ENCODE measurements at regions not wholly inside any gene's neighbourhood (a gene's known extent, or its start where the extent isn't known, plus 50 kb on each side); places are given as distances from the start of the nearest gene placed in this dataset.
A peak's percentile ranks its signal among the peaks of the same experiment; 100 is the strongest.

DNA sequence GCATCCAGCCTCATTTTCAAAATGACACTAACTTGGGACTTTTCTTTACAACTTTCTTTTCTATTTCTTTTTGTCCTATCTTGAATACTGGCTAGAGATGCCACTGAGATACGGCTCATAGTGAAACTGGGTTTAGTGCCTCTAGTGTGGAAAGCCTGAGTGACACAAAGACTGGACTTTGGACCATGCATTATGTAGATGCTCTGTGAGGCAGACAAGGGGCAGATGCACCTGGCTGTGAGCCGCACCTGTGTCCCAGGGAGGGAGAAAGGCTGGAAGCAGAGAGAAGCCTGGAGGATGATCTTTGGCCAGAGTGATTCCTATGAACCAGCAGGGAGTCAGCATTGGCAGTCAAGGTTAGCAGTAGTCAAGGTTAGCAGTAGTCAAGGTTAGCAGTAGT, 852.3 kb upstream of the TMEM132C start:
- no peak for DNase-seq

DNA sequence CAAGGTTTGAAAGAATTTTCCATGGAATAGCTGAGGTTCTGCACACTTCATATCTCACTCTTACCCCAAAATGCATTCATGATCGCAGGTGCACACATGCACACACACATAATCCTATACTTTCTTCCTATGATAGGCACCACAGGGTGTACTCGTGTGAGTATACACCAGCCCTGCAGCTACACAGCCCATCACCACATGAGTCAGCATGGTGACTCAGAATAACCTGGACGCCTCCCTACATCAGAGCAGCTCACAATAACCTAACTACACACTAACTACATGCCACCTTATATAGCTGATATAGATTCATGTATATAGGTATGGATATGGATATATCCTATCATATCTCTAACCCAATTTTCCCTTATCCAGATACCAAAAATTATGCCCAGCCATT, 850.2 kb upstream of the TMEM132C start:
- DNase-seq = no peak

DNA sequence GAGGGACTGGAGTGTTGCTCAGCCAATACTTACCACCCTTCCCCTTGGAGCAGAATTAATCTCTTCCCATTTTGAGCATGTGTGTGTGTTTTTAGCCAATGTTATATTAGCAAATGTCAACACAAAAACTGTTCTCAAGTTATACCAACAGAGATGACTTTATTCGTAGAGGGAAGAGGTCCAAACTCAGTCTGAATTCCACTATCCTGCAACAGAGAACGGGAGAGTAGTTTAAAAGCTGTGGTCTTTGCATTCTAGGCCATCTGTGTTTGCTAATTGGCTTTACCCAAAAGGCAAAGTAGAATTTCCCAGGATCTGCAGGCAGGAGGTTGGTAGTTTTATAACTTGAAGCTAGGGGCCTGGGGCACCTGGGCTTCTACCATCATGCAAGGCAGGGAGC, 847.9 kb upstream of the TMEM132C start:
- no peak for DNase-seq

DNA sequence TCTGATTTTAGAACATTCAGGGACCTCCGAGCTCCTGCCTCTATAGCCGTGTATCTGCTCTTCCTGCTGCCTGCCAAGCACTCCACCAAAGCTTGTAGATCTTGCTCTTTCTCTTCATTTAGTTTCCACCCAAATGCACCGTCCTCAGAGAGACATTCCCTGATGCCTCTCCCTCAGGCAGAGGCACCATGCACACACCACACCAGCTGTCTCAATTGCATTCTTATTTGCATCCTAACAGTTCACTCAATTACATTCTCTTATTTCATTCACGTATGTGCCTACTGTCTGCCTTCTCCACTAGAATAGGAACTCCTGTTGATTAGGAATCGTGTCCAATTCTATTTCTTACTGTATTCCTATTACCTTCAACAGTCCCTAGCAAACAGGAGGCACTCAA, 845.4 kb upstream of the TMEM132C start:
- DNase-seq = no peak

DNA sequence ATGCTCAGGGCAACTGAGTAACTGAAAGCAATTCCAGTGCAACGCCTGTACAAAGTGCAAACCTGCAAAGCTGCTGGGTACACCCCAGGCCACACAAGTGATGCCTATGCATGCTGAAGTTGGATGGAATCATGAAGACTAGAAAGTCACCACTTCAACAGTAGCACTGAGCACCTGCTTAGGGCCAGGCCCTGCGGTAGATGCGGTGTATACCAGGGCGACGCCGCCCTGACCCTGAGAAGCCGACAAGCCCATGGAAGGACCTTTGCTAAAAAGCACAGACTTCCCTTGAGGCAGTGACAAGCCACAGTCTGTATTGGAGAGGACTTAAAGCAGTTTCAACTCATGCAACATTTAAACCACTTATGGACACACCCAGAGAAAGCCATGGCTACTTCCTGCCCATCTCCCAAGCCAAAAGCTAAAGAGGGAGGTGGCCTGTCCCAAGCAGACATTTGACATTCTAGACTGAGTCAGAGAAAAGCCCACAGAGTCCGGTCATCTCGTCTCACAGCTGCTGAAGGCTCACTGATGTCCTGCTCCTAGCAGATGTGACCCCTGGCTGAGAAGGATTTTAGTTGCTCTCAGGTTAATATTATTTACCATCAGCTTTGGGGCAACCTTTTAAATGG, 843.9 kb upstream of the TMEM132C start:
- DNase-seq = no peak

DNA sequence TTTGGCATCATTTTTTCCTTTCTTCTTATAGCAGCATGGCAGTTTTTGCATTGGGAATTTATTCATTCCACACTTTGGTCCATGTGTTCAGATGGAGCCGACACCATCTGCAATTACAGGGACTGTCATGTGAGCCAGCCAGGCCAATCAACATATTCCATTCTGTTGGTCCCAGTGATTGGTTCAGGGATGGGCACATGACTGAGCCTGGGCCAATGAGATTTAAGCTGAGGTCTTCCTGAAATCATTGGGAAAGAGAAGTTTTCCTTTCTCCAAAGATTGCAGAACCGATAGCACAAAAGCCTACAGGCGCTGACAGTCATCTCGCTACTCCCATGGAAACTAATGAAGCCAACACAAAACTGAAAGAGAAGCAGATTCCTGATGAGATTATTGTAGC, 841.5 kb upstream of the TMEM132C start:
- no peak for DNase-seq

DNA sequence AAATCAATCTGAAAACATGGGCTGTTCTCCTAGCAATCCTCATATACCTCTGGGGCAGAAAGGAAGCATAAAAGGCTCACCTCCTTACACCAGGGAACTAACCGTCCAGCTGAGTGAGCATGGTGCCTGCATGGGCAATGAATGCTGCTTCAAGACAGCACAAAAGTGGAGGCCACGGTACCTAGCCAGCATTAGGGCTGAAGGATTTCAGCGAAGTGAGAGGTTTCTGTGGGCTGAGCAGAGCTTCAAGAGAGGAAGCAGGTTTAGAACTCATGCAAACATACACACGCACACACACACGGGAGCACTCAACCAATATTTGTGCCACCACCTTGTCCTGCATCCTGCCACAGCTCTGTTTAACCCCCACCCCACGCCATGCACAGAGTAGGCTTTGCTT, 838.5 kb upstream of the TMEM132C start:
- no peak for DNase-seq

DNA sequence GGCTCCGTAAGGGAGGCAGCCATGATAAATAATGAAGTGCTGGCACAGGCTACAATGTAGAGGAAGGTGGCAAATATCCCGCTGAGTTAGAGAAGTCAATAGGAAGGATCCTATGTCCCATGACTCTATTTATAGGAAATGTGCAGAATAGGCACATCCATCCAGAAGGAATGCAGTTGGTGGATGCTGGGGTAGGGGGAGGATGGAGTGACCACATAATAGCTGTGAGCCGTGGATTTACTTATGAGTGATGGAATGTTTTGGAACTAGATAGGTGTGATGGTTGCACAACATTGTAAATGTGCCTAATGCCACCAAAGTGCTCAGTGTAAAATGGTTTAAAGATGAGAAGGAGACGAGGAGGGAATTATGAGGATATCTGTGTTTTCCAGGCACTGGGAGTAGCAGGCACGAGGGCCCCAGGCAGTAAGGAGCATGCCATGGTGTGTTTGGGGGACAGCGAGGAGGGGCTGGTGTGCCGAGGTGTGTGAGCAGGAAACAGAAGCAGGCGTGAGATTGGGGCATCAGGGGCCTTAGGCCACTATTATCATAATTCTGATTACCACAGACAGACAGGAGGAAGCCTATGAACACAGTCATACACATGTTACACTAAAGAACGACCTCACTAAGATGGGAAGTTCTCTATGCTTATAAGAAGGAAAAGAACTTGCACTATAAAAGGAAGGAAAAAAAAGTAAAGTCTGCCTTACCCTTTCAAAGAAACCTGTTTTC, 837.3 kb upstream of the TMEM132C start:
- DNase-seq = no peak

DNA sequence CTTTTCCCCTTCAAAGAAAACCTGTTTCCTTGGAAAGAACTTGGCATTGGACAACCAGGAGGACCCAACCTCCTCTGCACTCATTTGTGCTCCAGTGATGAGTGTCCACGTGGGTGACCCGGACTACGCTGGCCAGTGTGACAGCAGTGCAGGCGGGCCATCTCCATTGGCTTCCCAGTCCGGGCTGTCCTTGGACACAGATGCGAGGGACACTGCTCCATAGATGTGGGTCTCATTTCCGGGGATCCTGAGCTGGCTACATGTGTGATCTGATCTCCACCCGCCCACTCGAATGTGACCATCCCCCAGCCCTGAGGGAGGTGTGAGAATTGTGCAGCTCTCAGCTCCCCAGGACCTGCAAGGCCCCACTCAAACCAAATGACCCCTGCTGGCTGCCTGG, 836.6 kb upstream of the TMEM132C start:
- no peak for DNase-seq

DNA sequence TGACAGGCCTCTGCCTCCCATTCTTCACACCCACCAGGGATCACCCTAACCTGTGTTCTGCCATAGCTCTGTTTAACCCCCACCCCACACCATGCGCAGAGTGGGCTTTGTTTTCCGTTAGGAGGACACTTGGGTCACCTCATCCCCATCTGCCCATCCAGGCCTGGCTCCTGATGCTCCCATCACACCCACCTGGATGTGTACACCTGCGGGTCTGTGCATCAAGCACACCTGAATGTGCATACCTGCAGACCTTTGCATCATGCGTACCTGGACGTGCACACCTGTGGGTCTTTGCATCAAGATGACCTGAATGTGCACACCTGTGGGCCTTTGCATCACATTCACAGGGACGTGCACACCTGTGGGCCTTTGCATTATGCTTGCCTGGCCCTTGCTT, 835.8 kb upstream of the TMEM132C start:
- no peak for DNase-seq

DNA sequence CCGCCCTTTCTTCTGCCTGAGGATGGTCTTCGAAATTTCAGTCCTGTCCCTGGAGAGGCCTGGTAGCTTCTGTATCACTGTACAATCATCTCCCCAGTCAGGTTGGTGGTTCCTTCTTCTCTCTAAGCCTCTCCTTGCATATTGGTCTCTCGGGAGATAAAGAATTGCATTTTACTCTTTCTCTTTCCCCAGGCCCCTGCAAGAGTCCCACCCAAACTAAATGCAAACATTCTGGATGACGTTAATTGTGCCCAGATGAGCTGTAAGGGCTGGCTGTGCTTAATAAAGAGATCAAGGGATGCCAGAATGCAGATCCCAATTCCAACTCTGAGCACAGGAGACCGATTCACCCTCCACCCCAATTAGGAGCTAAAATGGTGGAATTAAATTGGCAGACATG, 835.4 kb upstream of the TMEM132C start:
- no peak for DNase-seq

DNA sequence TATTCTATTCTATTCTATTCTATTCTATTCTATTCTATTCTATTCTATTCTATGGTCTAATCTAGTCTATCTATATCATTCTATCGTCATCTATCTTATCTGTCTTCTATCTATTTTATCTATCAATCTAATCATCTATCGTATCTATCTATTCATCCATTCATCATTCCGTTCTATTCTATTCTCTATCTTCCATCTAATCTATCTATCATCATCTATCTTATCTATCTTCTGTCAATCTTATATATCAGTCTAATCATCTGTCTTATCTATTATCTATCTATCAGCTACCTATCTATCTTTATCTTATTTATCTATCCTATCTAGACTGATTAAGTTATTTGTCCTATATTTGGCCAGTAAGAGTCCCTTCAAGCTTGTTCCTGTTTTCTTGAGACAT, 831.5 kb upstream of the TMEM132C start:
- DNase-seq = no peak

DNA sequence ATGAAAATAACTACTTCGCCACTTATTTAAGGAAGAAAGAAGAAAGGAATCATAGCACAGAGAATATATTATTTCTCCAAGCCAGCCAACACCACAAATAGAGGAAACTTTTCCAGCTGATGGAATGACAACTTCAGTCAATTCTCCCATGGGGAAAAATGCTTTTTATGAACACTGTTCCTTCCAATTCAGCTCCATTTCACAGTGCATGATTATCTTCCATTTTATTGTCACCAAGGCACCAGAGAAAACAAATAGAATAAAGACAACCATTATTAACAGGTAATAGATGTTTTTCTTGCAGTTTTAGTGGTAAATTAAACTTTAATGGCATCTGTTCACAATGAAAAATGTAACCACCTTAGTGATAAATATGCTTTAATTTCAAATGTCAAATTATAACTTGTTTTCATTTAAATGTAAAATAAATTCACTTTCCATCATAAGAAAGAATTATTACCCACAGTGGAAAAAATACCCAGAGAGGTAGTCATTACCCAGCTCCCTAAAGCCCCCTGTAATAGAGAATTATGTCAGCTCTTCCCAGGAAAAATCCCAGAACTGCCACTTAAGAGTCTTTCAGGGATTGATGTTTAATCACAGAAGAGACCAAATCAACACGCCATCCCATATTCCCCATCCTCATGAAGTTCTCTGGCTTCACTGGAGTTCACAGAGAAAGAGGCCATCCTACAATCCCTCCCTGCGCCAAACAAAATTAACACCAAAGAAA, 828.3 kb upstream of the TMEM132C start:
- no peak for DNase-seq

DNA sequence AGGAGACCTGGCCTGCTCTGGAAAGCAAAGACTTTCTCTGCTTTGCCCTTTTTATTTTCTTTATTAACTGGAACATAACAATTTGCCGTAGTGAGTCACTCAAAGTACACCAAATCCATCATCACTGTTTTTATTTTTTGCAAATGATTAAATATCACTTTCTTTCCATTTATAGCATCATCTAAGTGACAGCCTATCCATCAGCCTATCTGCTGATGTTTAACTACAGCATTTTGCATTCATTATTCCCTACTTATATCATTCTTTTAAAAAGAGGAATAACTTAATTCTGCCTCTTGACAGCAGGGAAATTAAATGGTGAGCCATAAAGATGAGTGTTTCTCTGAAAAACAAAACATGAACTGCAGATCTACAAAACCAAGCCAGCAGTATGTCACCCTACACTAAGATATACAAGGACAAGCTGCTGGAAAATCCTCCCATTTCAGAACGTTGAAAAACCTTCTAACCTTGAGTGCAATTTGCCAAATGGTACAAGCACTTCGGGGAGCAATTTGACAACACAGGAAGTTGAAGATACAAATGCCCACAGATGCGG, 821.3 kb upstream of the TMEM132C start:
- no peak for DNase-seq

DNA sequence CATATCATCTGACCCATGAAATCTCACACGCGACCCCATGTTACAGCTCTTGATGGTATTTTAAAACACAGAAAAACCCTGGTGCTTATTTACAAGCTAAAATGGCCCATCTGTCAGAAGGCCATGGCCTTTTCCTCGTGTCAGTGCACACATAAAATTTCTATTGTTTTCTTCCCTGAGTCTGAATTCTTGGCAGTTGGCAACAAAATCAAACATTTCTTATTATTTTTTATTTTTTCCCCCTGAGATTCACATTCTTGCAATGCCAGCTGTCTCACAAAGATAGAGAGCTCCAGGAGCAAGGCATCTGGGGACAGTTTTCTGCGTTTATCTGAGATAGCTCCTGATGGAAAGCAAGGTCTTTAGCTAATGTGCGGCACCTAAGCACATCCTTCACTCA, 818.1 kb upstream of the TMEM132C start:
- DNase-seq = no peak

DNA sequence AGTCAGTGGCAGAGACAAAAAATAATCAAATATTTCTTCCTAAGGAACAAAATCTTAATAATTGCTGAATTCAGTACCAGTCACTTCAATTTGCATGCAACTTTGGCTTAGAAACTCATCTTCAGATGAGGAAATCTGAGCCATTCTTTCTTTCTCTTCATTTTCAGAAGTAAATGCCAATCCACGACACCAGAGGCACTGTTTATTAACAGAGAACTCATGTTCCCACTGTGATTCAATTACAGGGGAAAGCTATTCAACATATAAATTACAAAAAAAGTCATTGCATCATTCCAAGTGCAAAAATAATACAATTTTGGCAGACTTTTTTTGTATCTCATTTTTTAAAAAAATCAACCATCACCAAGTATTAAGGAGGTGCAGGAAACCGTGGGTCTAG, 816.1 kb upstream of the TMEM132C start:
- DNase-seq = no peak

DNA sequence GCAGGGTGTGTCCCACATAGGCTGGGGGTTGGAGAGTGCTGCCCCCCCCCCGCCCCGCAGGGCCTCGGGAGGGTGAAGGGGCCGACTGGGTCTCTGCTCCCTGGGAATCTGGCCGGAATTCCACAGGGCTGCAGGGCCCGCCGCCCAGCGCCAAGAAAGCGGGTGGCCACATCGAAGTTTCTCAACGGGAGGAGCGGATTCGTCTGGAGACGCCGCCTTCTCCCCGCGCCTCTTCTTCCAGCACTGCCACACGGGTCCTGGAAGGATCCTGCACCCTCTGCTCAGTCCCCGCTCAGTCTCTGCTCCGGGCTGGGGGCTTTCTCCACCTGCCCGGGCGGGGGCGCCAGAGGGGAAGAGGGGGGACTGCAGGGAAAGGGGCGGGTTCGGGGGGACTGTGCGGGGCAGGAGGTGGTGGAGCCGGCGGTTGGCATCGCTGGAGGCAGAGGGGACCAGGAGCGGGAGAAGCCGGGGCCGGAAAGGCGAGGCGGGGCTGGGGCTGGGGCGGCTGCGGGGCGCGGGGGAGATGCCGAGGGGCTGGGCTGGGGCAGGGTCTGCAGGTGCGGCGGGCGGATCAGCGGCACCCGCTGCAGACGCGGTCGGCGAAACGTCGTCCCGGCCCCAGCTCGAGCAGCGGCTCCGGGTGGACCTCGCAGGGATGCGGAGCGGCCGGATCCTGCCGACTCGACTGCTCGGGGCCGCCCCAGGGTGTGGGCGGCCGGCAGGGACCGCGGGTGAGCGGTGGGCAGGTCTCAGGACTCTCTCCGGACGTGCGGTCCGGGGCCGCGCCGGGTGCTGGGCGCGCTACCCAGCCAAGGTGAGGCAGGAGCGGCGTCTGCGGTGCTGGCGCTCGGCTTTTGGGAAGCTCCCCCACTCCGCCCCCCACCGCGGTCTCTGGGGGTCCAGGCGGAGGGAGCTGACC, 811.4 kb upstream of the TMEM132C start:
- peak; percentile 5 for DNase-seq

DNA sequence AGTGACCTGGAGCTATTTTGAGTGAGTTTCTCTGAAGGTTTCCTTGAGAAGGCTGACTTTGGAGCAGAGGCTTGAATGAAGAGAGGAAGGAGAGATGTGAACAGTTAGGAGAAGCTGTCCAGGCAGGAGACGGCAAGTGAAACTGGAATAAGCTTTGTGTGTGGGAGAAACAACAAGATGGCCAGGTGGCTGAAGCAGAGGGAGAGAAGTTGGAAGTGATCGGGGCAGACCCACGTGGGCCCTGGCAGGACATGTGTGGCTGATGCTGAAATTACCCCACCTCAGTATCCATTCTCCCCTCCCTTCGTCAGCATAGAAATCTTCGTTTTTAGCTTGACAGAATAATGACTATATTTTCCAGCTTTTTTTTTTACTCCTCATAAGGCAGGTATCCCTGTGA, 809.2 kb upstream of the TMEM132C start:
- no peak for DNase-seq

DNA sequence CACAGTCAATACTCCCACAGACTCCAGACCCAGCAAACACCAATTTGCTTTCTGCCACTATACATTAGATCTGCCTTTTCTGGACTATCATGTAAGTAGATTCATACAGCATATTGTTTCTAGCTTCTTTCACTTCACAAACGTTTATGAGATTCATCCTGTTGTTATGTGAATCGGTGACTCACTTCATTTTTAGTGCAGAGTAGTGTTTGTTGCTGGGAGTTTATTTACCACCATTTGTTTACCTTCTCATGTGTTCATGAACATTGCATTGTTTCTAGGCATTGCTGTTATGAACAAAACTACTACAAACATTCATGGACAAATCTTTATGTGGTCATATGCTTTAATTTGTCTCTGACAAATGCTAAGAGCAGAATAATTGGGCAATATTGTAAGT, 807.8 kb upstream of the TMEM132C start:
- no peak for DNase-seq

DNA sequence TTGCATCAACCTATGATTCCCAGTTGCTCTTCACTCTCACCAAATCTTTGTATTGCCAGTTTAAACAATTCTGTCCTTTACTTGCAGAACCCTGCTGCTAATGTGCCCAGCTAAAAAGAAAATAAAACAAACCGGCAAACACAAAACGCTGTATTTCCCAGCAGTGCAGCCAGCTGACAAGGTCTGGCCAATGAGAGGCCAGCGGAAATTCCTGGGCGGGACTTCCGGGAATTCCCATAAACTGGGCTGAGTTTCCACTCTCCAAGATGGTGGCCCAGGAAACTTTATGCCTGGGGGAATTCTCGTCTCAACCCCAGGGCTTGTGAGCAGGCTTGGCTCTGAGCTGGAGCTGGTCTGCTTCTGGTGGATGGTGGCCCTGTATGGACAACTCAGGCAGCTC, 807.3 kb upstream of the TMEM132C start:
- no peak for DNase-seq

DNA sequence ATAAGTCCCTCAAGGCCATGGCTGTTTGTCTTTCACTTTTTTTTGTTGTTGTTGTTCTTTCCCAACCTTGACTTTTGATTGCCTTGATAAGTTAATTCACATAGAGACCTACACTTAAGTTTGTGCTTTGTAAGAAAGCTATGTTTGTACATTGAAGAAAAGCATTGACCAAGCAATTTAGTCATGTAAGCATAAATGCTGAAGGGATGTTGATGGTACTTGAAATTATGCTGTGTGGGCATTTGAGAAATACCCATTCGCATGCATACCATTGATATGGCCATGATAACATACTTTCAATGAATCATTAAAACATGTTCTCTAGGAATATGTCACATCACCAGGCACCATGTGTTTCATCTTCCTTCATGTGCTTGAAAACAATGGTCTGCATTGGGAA, 803.7 kb upstream of the TMEM132C start:
- DNase-seq = no peak

DNA sequence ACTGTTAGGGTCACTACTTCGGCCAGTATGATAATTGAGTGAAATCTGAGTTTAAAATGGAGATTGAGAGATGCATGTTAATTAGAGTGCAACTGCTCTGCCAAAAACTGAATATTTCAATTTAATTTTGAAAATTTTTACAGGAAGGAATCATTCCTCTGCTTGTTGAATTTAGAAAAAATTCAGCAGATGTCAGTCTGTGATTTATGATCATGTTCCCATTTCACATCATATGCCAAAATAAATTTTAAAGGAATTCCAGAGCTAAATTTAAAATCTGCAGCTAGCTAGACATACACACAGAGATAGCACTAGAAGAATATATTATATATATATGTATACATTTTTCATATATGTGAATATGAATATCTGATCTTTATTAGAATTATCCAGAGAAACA, 797.6 kb upstream of the TMEM132C start:
- no peak for DNase-seq

DNA sequence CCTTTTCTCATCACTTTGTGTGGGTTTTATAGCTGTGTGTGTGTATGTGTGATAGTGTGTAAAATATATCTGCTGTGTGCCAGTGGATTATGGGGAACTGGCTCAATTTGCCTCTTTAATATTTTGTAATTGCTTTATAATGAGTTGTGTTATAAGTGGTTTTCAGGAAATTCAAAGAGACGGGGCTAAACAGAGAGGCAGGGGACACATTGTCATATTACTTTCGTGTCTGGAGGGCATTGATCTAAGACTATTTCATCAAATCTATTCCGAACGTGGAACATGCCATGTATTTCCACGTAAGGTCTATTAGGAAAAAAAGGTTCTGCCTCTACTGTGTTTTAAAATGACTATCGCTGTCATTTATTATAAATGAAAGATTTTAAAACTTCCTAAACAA, 793.2 kb upstream of the TMEM132C start:
- DNase-seq = no peak
